Body of pancreas (tissue), 4 donors: ENCODE measurements at regions not wholly inside any gene's neighbourhood (a gene's known extent, or its start where the extent isn't known, plus 50 kb on each side); places are given as distances from the start of the nearest gene placed in this dataset.

Experiments used
- ATAC-seq: fragments of 150-250 bp; one replicate; pipeline ENCODE4 v1.9.1; 2016
- DNase-seq, 4 donors: peaks; one replicate each; pipeline ENCODE4 v3.0.0-alpha.2; 2019
- H3K27ac ChIP-seq, 4 donors: fragments of 200-600 bp; sonication (generic); 1 replicate in 3 of 4; 2 replicates in 1 of 4; pipeline versions ENCODE4 v1.5.1 to v1.6.1; 2016 to 2019; ENCODE audit warnings: mild to moderate bottlenecking in 1 of 4, mixed read lengths in 1 of 4, moderate library complexity in 1 of 4
- H3K27me3 ChIP-seq, 2 donors: fragments of 200-600 bp; sonication (generic); one replicate each; pipeline ENCODE4 v1.6.0; 2016; ENCODE audit warnings: mild to moderate bottlenecking in 1 of 2
- H3K36me3 ChIP-seq, 2 donors: fragments of 200-600 bp; sonication (generic); replicated peaks in 1 of 2; 2 replicates each; pipeline ENCODE4 v1.5.1; 2016; ENCODE audit warnings: low read depth in 2 of 2; ENCODE audit not compliant: insufficient read depth in 1 of 2
- H3K4me1 ChIP-seq: fragments of 200-600 bp; sonication (generic); one replicate; pipeline ENCODE4 v1.6.0; 2016
- H3K4me3 ChIP-seq, 2 donors: fragments of 200-600 bp; sonication (generic); 1 replicate in 1 of 2; 2 replicates in 1 of 2; pipeline ENCODE4 v1.5.1; 2016 to 2019
- H3K9me3 ChIP-seq, 3 donors: fragments of 200-600 bp; sonication (generic); 1 replicate in 2 of 3; 2 replicates in 1 of 3; pipeline ENCODE4 v1.5.1; 2016
- POLR2A ChIP-seq, 3 donors: fragments of 450-650 bp; IDR thresholded peaks; one replicate each; pipeline ENCODE4 v1.6.1; 2016; ENCODE audit warnings: antibody characterized with exemption in 3 of 3, mild to moderate bottlenecking in 2 of 3
- WGBS, 2 donors: methylation state at CpG; one replicate each; pipeline ENCODE4 v1.1.5; 2017; 5-methylcytosine and 5-hydroxymethylcytosine counted together
- intact Hi-C: fragments of 100-400 bp; cut with DNase I; formaldehyde crosslinking; loops from one replicate; pipeline ENCODE4 v1.15.1; 2023
- TF ChIP-seq, protein P1 (sequence below), 7 experiments: fragments of 450-650 bp in 4 of 7; fragments of 200-600 bp in 3 of 7; sonication (generic) in 3 of 7; IDR thresholded peaks; one replicate each; pipeline ENCODE4 v1.5.1; 2016 to 2019; ENCODE audit warnings: antibody characterized with exemption in 7 of 7

DNA sequence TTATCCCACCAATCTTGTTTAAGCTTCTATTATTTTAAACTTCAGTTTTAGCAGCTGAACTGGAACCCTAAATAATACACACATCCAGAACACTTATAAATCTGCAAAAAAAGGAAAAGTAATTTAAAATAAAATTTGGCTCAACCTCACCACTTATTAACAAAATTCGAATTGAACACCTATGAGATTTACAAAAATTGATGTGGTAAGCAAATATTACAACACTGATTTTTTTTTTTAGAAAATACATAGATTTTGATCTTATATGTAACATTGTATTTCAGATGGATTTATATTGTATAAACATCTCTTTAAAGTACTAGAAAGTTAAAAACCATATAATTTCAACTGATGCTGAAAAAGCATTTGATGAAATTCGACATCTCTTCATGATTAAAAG lies 81.3 kb upstream of the DYNAP start:
- H3K4me3 ChIP-seq = no peak overlapping the region
- TF ChIP-seq POLR2A (IDR thresholded peaks at IDR 0.05) = no peak
- TF ChIP-seq, protein P1, sequence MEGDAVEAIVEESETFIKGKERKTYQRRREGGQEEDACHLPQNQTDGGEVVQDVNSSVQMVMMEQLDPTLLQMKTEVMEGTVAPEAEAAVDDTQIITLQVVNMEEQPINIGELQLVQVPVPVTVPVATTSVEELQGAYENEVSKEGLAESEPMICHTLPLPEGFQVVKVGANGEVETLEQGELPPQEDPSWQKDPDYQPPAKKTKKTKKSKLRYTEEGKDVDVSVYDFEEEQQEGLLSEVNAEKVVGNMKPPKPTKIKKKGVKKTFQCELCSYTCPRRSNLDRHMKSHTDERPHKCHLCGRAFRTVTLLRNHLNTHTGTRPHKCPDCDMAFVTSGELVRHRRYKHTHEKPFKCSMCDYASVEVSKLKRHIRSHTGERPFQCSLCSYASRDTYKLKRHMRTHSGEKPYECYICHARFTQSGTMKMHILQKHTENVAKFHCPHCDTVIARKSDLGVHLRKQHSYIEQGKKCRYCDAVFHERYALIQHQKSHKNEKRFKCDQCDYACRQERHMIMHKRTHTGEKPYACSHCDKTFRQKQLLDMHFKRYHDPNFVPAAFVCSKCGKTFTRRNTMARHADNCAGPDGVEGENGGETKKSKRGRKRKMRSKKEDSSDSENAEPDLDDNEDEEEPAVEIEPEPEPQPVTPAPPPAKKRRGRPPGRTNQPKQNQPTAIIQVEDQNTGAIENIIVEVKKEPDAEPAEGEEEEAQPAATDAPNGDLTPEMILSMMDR (IDR thresholded peaks at IDR 0.05) = no peak
- no peak for DNase-seq
- no peak for ATAC-seq
- no peak overlapping the region for H3K27ac ChIP-seq
- no peaks in the 10 kb centered on the region for H3K36me3 ChIP-seq
- WGBS, 2 donors = 44 to 55% methylated on average over 2 of the region's 2 CpGs
- no peaks in the 10 kb centered on the region for H3K27me3 ChIP-seq
- H3K4me1 ChIP-seq = peaks cover 7% of the 10 kb centered on the region
- intact Hi-C loops = no loop called here
- H3K9me3 ChIP-seq = no peaks in the 10 kb centered on the region

DNA sequence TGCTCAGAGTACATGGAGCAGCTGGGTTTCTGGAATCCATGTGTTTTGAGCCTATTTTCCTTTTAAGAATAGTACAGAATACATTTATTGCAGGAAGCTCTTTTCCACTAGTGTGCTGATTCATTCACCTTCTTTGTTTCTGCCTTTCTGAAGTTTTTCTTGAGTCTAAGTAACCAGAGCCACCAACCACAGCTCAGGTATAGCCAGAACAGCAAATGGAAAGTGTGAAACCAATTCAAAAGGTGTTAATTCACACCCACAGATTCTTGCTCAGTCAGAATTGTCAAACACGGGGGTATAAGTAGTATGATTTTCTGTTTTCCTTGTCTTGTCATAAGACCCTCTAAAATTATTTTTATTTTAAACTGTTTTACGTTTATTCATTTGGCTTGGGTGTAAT lies 75.9 kb upstream of the DYNAP start:
- DNase-seq (no peak), ATAC-seq (no peak)
- TF ChIP-seq POLR2A (IDR thresholded peaks at IDR 0.05) = no peak
- TF ChIP-seq, protein P1 (IDR thresholded peaks at IDR 0.05) = no peak
- no peaks in the 10 kb centered on the region for H3K9me3 ChIP-seq
- peaks cover 12% of the 10 kb centered on the region for H3K4me1 ChIP-seq
- H3K27me3 ChIP-seq = no peaks in the 10 kb centered on the region
- WGBS, 2 donors = 64 to 68% methylated on average over 2 of the region's 2 CpGs
- intact Hi-C loops = no loop called here
- no peaks in the 10 kb centered on the region for H3K36me3 ChIP-seq
- no peak overlapping the region for H3K4me3 ChIP-seq
- H3K27ac ChIP-seq = no peak overlapping the region

DNA sequence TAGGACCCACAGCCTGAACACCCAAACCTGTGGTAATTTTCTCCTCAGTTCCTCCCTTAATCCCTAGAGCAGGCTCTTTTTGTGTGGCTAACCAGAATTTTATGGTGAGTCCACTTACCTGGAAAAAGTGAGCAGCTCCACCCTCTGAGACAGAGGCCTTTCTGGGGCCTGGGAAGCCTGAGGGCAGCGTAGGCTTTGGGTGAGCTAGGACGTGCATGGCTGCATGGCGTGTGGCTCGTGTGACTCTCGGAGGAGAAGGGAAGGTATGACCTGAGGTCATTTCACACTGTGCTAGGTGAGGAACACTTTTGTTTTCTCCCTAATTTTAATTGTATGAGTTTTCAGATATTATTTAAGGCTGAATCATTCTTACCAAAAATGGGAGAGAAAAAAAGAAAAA lies 73.5 kb upstream of the DYNAP start:
- no peaks in the 10 kb centered on the region for H3K27me3 ChIP-seq
- ATAC-seq (no peak), DNase-seq (no peak)
- H3K36me3 ChIP-seq = no peaks in the 10 kb centered on the region
- no peak overlapping the region for H3K27ac ChIP-seq
- TF ChIP-seq POLR2A (IDR thresholded peaks at IDR 0.05) = no peak
- TF ChIP-seq, protein P1 (IDR thresholded peaks at IDR 0.05) = no peak
- intact Hi-C loops = no loop called here
- no peaks in the 10 kb centered on the region for H3K9me3 ChIP-seq
- H3K4me1 ChIP-seq = peaks cover 12% of the 10 kb centered on the region
- H3K4me3 ChIP-seq = no peak overlapping the region
- 93 to 96% methylated on average over 5 of the region's 5 CpGs for WGBS, 2 donors

DNA sequence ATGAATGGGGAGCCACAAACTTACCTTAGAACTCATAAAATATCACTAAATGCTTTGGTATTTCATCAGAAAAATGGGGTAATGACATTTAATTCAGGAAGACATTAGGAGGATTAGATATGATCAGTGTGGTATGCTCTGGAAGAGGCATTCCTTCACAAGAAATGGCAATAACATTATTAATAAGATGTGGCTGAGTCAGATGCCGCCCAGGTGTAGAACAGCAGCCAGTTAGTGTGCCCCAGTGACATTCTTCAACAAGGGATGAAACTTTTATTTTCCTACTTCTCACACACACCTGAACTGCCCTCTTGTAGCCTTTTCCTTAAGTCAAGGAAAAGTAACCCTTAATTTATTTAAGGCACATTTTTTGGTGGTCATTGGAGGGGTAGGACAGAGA lies 69.2 kb upstream of the DYNAP start:
- Histone ChIP-seq H3K27ac (no peak overlapping the region), H3K36me3 (no peaks in the 10 kb centered on the region), H3K27me3 (no peaks in the 10 kb centered on the region), H3K9me3 (no peaks in the 10 kb centered on the region), H3K4me1 (peaks cover 7% of the 10 kb centered on the region), H3K4me3 (no peak overlapping the region)
- intact Hi-C loops = no loop called here
- DNase-seq (no peak), ATAC-seq (no peak)
- WGBS, 2 donors = 72 to 78% methylated on average over 1 of the region's 1 CpG
- TF ChIP-seq POLR2A (IDR thresholded peaks at IDR 0.05) = no peak
- TF ChIP-seq, protein P1 (IDR thresholded peaks at IDR 0.05) = no peak

DNA sequence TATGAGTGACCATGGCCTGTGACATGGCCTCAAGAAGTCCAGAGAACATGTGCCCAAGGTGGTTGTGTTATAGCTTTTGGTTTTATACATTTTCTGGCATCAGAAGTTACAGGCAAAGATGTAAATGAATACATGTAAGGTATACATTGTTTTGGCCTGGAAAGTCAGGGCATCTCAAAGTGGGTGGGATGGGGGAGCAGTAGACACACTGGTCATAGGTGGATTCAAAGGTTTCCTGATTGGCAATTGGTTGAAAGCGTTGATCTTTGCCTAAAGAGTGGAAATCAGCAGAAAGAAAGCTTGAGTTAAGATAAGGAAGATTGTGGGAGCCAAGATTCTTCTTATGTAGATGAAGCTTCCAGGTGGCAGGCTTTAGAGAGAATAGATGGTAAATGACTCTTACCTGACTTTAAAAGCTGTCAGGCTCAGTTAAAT lies 62.1 kb upstream of the DYNAP start:
- Histone ChIP-seq H3K36me3 (no peaks in the 10 kb centered on the region), H3K9me3 (no peaks in the 10 kb centered on the region), H3K4me1 (peaks cover 3% of the 10 kb centered on the region), H3K27me3 (no peaks in the 10 kb centered on the region), H3K4me3 (no peak overlapping the region), H3K27ac (no peak overlapping the region)
- ATAC-seq (no peak), DNase-seq (no peak)
- no peak for TF ChIP-seq POLR2A (IDR thresholded peaks at IDR 0.05)
- TF ChIP-seq, protein P1 (IDR thresholded peaks at IDR 0.05) = no peak
- 64 to 67% methylated on average over 1 of the region's 1 CpG for WGBS, 2 donors
- intact Hi-C loops = no loop called here
